LNCaP clone FGC (cell line): ENCODE measurements at regions not wholly inside any gene's neighbourhood (a gene's known extent, or its start where the extent isn't known, plus 50 kb on each side); places are given as distances from the start of the nearest gene placed in this dataset.

Experiments used
- DNase-seq: peaks from one replicate; pipeline ENCODE4 v3.0.0-alpha.2; 2011; ENCODE audit warnings: low read depth
- H3K4me3 ChIP-seq: 2 replicates; pipeline ENCODE4 v1.5.1; 2011; ENCODE audit warnings: mild to moderate bottlenecking, low read depth, low read length, control low read depth
- TF ChIP-seq, protein P1 (sequence below): IDR thresholded peaks from 2 replicates; pipeline ENCODE4 v1.5.1; 2012; ENCODE audit warnings: mild to moderate bottlenecking; ENCODE audit not compliant: control insufficient read depth, insufficient read depth; ENCODE audit errors: extremely low read depth

DNA sequence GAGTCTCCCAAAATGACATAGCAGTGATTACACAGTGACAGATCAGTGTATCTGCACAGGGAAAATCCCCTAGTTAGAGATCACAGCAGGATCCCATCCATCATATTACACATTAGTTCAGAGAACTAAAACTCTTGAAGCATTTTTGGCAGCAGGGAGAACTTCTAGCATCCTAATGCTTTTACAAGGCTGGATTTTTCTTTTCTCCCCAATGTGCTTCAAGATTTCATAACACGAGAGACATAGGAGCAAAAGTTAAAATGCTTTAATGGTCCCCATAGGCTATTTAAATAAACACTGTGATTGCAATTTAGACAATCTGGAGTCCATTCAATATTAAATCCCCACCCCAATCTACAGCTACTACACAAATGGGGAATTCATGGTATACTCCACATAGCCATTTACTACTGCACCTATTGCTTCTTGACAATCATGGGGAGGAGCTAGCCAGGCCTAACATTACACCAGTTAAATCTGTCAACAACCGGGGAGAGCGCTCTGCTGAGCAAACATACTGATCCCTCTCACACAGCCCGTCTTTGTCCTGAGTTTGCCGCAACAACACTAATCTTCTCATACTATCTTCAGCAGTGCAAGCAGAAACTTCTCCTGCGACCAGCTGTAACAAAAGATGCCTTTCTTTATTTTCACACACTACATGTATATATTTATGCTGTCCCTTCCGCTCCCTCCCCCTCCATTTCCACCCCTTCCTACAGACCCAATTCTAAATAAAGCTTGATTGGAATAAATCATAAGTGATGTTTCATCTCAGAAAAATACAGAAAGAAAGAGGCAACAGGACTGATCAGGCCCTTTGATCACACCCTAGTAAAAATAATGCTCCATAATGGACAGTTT, 120.3 kb upstream of the SOX5 start:
- H3K4me3 ChIP-seq: no peak overlapping the region
- TF ChIP-seq, protein P1, sequence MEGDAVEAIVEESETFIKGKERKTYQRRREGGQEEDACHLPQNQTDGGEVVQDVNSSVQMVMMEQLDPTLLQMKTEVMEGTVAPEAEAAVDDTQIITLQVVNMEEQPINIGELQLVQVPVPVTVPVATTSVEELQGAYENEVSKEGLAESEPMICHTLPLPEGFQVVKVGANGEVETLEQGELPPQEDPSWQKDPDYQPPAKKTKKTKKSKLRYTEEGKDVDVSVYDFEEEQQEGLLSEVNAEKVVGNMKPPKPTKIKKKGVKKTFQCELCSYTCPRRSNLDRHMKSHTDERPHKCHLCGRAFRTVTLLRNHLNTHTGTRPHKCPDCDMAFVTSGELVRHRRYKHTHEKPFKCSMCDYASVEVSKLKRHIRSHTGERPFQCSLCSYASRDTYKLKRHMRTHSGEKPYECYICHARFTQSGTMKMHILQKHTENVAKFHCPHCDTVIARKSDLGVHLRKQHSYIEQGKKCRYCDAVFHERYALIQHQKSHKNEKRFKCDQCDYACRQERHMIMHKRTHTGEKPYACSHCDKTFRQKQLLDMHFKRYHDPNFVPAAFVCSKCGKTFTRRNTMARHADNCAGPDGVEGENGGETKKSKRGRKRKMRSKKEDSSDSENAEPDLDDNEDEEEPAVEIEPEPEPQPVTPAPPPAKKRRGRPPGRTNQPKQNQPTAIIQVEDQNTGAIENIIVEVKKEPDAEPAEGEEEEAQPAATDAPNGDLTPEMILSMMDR: no peak
- DNase-seq: no peak

DNA sequence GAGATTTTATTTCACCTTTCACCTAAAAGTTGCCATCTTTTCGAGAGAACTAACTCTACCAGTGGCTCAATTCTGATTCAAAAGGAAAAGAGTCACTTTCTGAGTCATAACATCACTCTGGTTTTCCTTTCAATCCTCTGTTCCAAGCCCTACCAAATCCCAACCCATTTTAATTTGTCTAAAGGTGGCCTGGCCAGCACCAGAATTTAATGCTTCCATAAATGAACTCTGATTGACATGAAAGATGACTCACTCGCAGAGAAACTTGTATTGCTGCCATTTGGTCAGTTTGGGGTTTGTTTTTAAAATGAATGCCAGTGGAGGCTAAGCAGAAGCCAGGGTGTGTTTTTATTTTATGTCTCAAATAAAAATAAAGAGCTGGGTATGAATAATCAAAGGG, 117.4 kb upstream of the SOX5 start:
- no peak for DNase-seq
- TF ChIP-seq, protein P1: no peak
- no peak overlapping the region for H3K4me3 ChIP-seq

DNA sequence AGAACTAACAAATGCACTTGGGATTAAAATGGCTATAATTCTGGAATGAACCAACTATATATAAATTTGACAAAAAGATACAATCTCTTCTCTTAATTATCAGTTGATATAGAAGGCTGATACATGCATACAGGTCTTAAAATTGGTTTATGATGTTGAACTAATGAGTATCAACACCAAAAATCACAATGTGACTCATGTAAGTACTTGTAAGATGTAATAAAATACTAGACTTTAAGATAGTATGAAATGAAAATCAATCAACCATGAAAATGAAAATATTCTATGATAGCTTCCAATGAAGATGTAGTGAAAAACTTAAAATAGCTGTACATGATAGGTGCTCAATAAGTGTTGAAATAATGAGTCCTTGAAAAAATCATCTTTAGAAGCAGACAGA, 116.6 kb upstream of the SOX5 start:
- TF ChIP-seq, protein P1: no peak
- DNase-seq: no peak
- no peak overlapping the region for H3K4me3 ChIP-seq

DNA sequence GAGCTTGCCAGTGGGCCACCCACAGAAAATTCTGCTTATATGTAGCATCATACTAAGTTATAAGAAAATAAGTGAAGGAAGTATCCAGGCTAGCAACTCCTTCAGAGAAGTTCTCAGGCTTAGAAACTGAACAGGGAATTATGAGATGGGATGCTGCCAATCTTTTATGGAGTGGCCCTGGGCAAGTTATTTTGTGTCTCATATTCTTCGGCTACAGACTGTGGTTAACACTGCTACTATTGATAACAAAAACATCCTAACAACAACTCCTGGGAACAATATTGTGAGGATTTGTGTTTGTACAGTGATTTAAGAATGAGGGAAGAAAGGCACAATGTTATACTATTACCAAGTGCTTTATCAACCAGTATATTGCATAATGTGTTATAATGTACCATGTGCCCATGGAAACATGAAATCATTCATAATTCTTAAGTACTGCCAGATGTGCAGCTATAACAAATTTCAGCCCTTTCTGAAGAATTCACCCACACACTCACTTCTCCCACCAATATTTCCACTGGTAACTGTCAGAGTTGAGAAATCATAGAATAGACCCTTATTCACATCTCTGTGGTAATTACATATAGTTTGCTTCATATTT, 113.3 kb upstream of the SOX5 start:
- TF ChIP-seq, protein P1: no peak
- no peak for DNase-seq
- H3K4me3 ChIP-seq: no peak overlapping the region

DNA sequence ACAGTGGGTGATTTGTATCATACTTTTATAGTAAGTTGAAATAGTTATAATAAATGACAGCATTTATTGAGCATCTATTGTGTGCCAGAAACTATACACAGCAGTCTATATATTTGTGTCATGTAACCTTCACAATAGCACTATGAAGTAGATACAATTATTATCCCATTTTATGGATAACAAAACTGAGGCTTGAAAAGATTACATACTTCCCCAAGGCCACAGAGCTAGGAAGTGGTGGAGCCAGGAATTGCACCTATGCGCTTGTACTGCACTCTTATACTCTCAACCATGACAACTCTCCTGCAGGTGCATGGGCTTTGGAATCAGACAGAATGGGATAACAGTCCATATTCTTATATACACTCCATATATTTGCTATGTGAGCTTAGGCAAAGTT, 110.6 kb upstream of the SOX5 start:
- TF ChIP-seq, protein P1: no peak
- DNase-seq: no peak
- no peak overlapping the region for H3K4me3 ChIP-seq

DNA sequence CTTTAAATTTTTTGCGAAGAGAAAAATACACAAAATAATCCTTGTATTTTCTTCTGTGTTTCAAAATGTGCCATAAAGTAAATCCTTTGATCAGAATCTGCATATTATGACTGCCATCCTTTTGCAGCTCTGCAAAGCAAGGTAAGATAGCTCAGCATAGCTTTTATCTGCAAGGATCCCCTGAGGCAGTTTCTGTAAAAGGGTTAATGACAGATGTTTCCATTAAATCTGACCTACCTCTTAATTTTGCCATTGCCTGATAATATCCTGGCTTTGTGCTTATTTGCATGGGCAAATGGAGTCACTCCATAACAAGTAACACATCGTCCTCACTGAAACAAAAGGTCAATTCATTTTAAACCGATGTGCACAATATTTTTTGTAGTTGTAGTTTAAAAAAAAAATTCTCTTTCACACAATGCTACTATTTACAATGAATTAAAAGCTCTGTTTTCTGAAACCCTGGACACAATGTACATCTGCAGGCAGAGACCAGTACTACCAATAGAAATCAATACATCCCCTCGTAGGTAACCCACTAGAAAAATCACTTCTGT, 108.5 kb upstream of the SOX5 start:
- no peak overlapping the region for H3K4me3 ChIP-seq
- DNase-seq: no peak
- TF ChIP-seq, protein P1: no peak
